Spinal cord (tissue), 10 donors: ENCODE measurements at regions not wholly inside any gene's neighbourhood (a gene's known extent, or its start where the extent isn't known, plus 50 kb on each side); places are given as distances from the start of the nearest gene placed in this dataset. TPM values are rescaled to one million over a fixed set of nuclear protein-coding genes. Genes with fewer than 3 reads are reported as not detected.

ENCODE experiments used
- DNase-seq, 6 donors: peaks; one replicate each; pipeline versions ENCODE4 v3.0.0 to v3.0.0-alpha.2; 2013 to 2015; ENCODE audit warnings: low spot score in 6 of 6, low read depth in 4 of 6
- H3K27ac ChIP-seq: one replicate; pipeline ENCODE4 v1.5.1; 2013; ENCODE audit warnings: low read depth, low read length, control low read depth
- H3K27me3 ChIP-seq: one replicate; pipeline ENCODE4 v1.6.1; 2013; ENCODE audit warnings: low read length; ENCODE audit not compliant: control insufficient read depth, insufficient read depth
- H3K36me3 ChIP-seq: one replicate; pipeline ENCODE4 v1.6.1; 2013; ENCODE audit warnings: low read length; ENCODE audit not compliant: control insufficient read depth, insufficient read depth
- H3K4me1 ChIP-seq: one replicate; pipeline ENCODE4 v1.6.1; 2013; ENCODE audit warnings: low read length; ENCODE audit not compliant: control insufficient read depth, insufficient read depth
- H3K4me3 ChIP-seq: one replicate; pipeline ENCODE4 v1.5.1; 2013; ENCODE audit warnings: low read depth, low read length, control low read depth
- H3K9me3 ChIP-seq: one replicate; pipeline ENCODE4 v1.6.1; 2013; ENCODE audit warnings: low read length; ENCODE audit not compliant: control insufficient read depth, insufficient read depth
- WGBS: methylation state at CpG from one replicate; pipeline ENCODE4 v1.1.5; 2013; ENCODE audit warnings: missing lambda C conversion rate; ENCODE audit not compliant: insufficient coverage; 5-methylcytosine and 5-hydroxymethylcytosine counted together
- small RNA-seq: library from RNA; depleted of rRNA; stranded (forward); fragments of <200 nt; gene quantifications from one replicate; pipeline ENCODE3, GENCODE V24; 2014; ENCODE audit warnings: low replicate concordance
- donor health status: healthy.

DNA sequence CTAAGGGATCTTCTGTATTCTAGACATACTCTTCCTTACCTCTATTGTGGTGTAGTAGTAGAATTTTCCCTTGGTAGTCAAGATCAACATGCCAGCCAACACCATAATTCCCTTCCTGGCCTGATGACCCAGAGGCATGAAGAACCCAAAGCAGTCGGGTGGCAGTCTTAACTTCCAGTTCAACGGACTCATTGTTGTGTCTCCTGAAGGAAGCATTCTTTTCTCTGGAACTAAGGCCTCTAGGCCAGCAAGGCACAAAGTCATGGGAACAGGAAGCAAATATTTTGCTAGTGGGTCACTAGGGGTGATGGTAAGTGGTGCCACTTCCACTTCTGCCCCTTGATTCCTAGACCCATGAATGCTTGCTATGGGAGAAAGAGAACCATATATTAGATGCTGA lies 55.2 kb upstream of the DAPK1 start:
- H3K4me1 ChIP-seq, result peaks cover under 1% of the 10 kb centered on the region
- WGBS, result 24% methylated on average over 2 of the region's 2 CpGs
- no peak overlapping the region for H3K4me3 ChIP-seq

GRCh38 chr9:87443006-87443405 lies 54.7 kb upstream of the DAPK1 start:
- no peak for DNase-seq
- no peaks in the 10 kb centered on the region for H3K36me3 ChIP-seq
- no peak overlapping the region for H3K4me3 ChIP-seq
- peaks cover 4% of the 10 kb centered on the region for H3K4me1 ChIP-seq
- no peak overlapping the region for H3K27ac ChIP-seq
- H3K9me3 ChIP-seq, result no peaks in the 10 kb centered on the region
- H3K27me3 ChIP-seq, result no peaks in the 10 kb centered on the region
- WGBS, result 100% methylated on average over 1 of the region's 2 CpGs

More for the DNA sequence above, 55.2 kb upstream of the DAPK1 start:
- no peaks in the 10 kb centered on the region for H3K27me3 ChIP-seq
- no peaks in the 10 kb centered on the region for H3K36me3 ChIP-seq
- no peak for DNase-seq
- no peak overlapping the region for H3K27ac ChIP-seq
- no peaks in the 10 kb centered on the region for H3K9me3 ChIP-seq

DNA sequence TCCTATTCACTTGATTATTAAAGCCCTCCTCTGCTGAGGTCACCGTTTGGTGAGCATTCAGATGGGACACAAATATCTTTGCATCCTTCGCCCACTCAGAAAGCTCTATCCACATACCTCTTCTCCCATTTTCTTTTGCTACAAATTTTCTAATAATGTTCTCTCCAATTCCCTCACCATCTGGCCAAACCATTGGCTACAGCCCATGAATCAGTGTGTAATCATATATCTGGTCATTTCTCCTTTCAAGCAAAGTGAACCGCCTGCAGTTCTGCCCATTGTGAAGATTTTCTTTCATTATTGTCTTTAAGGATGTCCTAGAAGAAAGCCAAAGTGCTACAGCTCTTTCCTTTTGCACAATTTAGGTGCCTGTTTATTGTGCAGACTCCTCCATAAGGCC lies 54.2 kb upstream of the DAPK1 start:
- Histone ChIP-seq H3K9me3 (no peaks in the 10 kb centered on the region), H3K27ac (no peak overlapping the region), H3K36me3 (no peaks in the 10 kb centered on the region), H3K4me3 (no peak overlapping the region), H3K4me1 (peaks cover 4% of the 10 kb centered on the region), H3K27me3 (no peaks in the 10 kb centered on the region)
- no peak for DNase-seq
- WGBS, result 90% methylated on average over 2 of the region's 3 CpGs

- WGBS, result no CpG with 5 or more reads among the region's 5 CpGs
- H3K27ac ChIP-seq, result no peak overlapping the region
Measured at GRCh38 chr9:87445646-87446045, 52.0 kb upstream of the DAPK1 start.

DNA sequence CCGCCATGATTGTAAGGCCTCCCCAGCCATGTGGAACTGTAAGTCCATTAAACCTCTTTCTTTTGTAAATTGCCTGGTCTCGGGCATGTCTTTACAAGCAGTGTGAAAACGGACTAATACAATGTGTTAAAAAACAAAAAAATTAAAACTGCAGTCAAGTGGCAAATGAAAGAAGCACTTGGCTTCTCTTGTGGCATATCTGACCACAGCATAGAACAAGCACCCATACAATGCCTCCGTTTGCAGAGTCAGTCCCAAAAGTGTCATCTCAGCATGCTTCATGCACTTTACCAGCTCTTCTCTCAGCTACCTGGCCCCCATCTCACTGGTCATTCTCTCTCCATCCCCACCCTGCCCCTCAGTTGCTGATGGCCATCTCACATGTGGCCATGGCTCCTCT lies 51.1 kb upstream of the DAPK1 start:
- peaks cover 4% of the 10 kb centered on the region for H3K4me1 ChIP-seq
- DNase-seq, result no peak
- no peak overlapping the region for H3K4me3 ChIP-seq
- WGBS, result 83% methylated on average over 2 of the region's 4 CpGs
- H3K27me3 ChIP-seq, result no peaks in the 10 kb centered on the region
- no peak overlapping the region for H3K27ac ChIP-seq
- no peaks in the 10 kb centered on the region for H3K36me3 ChIP-seq
- H3K9me3 ChIP-seq, result no peaks in the 10 kb centered on the region

More at GRCh38 chr9:87445646-87446045, 52.0 kb upstream of the DAPK1 start:
- no peaks in the 10 kb centered on the region for H3K36me3 ChIP-seq
- no peaks in the 10 kb centered on the region for H3K9me3 ChIP-seq
- no peak overlapping the region for H3K4me3 ChIP-seq
- H3K27me3 ChIP-seq, result no peaks in the 10 kb centered on the region
- H3K4me1 ChIP-seq, result peaks cover 4% of the 10 kb centered on the region
- DNase-seq, result peak in 4 of 6 donors; percentile 31 to 90 (median 55)

DNA sequence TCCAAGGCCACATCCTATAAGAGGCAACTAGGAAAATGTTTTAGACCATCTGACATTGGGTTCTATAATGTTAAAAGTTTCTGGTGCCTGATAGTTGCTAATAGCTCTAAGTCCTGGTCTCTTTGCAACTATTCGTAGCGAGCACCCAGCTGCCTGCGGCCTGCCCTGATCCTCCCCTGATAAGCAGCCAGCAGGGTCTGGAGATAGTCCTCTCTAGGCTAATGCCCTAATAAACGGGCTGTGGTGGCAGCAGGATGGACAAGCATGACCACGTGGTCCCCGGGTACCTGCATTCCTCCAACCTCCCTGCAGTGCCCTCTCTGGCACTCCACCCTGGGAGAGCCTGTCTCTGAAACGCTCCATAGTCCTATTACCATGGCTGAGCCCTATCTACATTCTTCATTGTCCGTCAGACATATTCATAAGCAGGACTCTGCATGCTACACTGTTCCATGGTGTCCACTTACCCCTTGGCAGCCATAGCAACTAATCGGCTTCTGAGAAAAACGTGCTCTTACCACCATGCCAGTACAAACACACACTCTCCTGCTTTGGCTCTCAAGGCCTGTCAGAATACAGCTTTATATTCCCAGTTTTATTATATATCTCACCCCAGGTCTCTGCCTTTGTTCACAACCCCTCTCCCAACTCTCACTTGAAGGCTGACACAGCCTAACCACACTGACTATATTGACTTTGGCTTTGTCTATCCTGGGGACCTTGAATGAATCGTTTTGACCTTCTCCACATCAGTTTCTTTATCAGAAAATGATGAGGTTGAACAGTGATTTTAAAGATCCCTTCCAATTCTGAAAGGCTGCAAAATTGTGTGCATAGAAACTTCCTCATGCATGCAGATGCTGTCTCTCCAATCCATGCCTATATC lies 49.9 kb upstream of the DAPK1 start:
- H3K27me3 ChIP-seq, result no peaks in the 10 kb centered on the region
- peak in 2 of 6 donors; percentile 49 to 53 for DNase-seq
- no peaks in the 10 kb centered on the region for H3K9me3 ChIP-seq
- no peak overlapping the region for H3K4me3 ChIP-seq
- 62% methylated on average over 10 of the region's 11 CpGs for WGBS
- H3K4me1 ChIP-seq, result peaks cover 4% of the 10 kb centered on the region
- H3K27ac ChIP-seq, result no peak overlapping the region
- no peaks in the 10 kb centered on the region for H3K36me3 ChIP-seq

Small RNAs in the stretch of these regions (small RNA-seq; reads per million reads assigned to genes)
- not detected for gene AL353752.1
- gene RF00568, result not detected
